Neural cell (in vitro differentiated cells): ENCODE measurements at regions not wholly inside any gene's neighbourhood (a gene's known extent, or its start where the extent isn't known, plus 50 kb on each side); places are given as distances from the start of the nearest gene placed in this dataset.

Source experiments
- H2AFZ ChIP-seq: fragments of 200-600, 300-800 bp; sonication (generic), shearing (Covaris generic); 2 replicates; pipeline ENCODE4 v1.6.0; 2014; ENCODE audit warnings: low read depth, mild to moderate bottlenecking, antibody characterized with exemption, low read length, moderate library complexity
- H3F3A ChIP-seq: fragments of 200-600 bp; shearing (Covaris generic); 2 replicates; pipeline ENCODE4 v1.6.1; 2016; ENCODE audit warnings: mild to moderate bottlenecking, moderate library complexity, mixed read lengths, antibody characterized with exemption, low read length; ENCODE audit not compliant: insufficient read depth, poor library complexity, severe bottlenecking
- H3K27ac ChIP-seq: fragments of 200-600, 300-800 bp; sonication (generic), shearing (Covaris generic); 2 replicates; pipeline ENCODE4 v1.5.1; 2014; ENCODE audit warnings: mild to moderate bottlenecking, low read length, moderate library complexity
- H3K27me3 ChIP-seq: fragments of 300-800, 200-600 bp; sonication (generic), shearing (Covaris generic); 2 replicates; pipeline ENCODE4 v1.6.0; 2014; ENCODE audit warnings: mild to moderate bottlenecking, low read depth, low read length, moderate library complexity; ENCODE audit not compliant: insufficient read depth
- H3K36me3 ChIP-seq: fragments of 300-800, 200-600 bp; sonication (generic), shearing (Covaris generic); 2 replicates; pipeline ENCODE4 v1.5.1; 2014; ENCODE audit warnings: mild to moderate bottlenecking, antibody characterized with exemption, low read length, moderate library complexity; ENCODE audit not compliant: insufficient read depth
- H3K4me2 ChIP-seq: fragments of 300-800, 200-600 bp; sonication (generic), shearing (Covaris generic); 2 replicates; pipeline ENCODE4 v1.6.0; 2014; ENCODE audit warnings: mild to moderate bottlenecking, low read length
- H3K4me3 ChIP-seq: fragments of 300-800, 200-600 bp; sonication (generic), shearing (Covaris generic); 2 replicates; pipeline ENCODE4 v1.5.1; 2014; ENCODE audit warnings: mild to moderate bottlenecking, low read length, moderate library complexity
- H3K79me2 ChIP-seq: fragments of 200-600 bp; shearing (Covaris generic); replicated peaks from 2 replicates; pipeline ENCODE4 v1.6.0; 2014; ENCODE audit warnings: mild to moderate bottlenecking, low read length, moderate library complexity; ENCODE audit not compliant: insufficient read depth
- H3K9ac ChIP-seq: fragments of 300-800, 200-600 bp; sonication (generic), shearing (Covaris generic); 2 replicates; pipeline ENCODE4 v1.6.1; 2016; ENCODE audit warnings: mild to moderate bottlenecking, low read length, mixed read lengths
- H3K9me2 ChIP-seq: fragments of 200-600 bp; shearing (Covaris generic); 2 replicates; pipeline ENCODE4 v1.6.1; 2016; ENCODE audit warnings: mild to moderate bottlenecking, low read length, mixed read lengths; ENCODE audit not compliant: insufficient read depth
- H3K9me3 ChIP-seq: fragments of 200-600, 300-800 bp; sonication (generic), shearing (Covaris generic); 2 replicates; pipeline ENCODE4 v1.6.1; 2016; ENCODE audit warnings: mild to moderate bottlenecking, mixed run types, low read length, moderate library complexity, mixed read lengths
- H4K20me1 ChIP-seq: fragments of 200-600 bp; shearing (Covaris generic); 2 replicates; pipeline ENCODE4 v1.6.1; 2016; ENCODE audit warnings: mild to moderate bottlenecking, mixed run types; ENCODE audit not compliant: insufficient read depth
- CTCF ChIP-seq: fragments of 450-650 bp; IDR thresholded peaks from 2 replicates; pipeline ENCODE4 v1.5.1; 2014; ENCODE audit warnings: antibody characterized with exemption, mild to moderate bottlenecking, moderate library complexity; ENCODE audit not compliant: poor library complexity, severe bottlenecking
- EP300 ChIP-seq: fragments of 450-650 bp; conservative IDR thresholded peaks from 2 replicates; pipeline ENCODE4 v1.6.1; 2014; ENCODE audit warnings: antibody characterized with exemption, mild to moderate bottlenecking, moderate library complexity; ENCODE audit not compliant: poor library complexity, severe bottlenecking
- EZH2 ChIP-seq: fragments of 200-600, 300-800 bp; shearing (Covaris generic), sonication (generic); IDR thresholded peaks from 2 replicates; pipeline ENCODE4 v1.6.1; 2014; ENCODE audit warnings: antibody characterized with exemption, low read length, borderline replicate concordance, mild to moderate bottlenecking; ENCODE audit not compliant: insufficient read depth, poor library complexity, severe bottlenecking
- MXI1 ChIP-seq: fragments of 450-650 bp; conservative IDR thresholded peaks from 2 replicates; pipeline ENCODE4 v1.6.1; 2014; ENCODE audit warnings: antibody characterized with exemption, mild to moderate bottlenecking; ENCODE audit not compliant: poor library complexity, severe bottlenecking
- POLR2AphosphoS5 ChIP-seq: IDR thresholded peaks from 2 replicates; pipeline ENCODE4 v1.6.1; 2012
- RAD21 ChIP-seq: fragments of 450-650 bp; conservative IDR thresholded peaks from 2 replicates; pipeline ENCODE4 v1.6.1; 2014; ENCODE audit warnings: antibody characterized with exemption, mild to moderate bottlenecking, moderate library complexity
- REST ChIP-seq: IDR thresholded peaks from 2 replicates; pipeline ENCODE4 v1.6.1; 2012; ENCODE audit warnings: borderline replicate concordance
- SMC3 ChIP-seq: fragments of 450-650 bp; conservative IDR thresholded peaks from 2 replicates; pipeline ENCODE4 v1.6.1; 2014; ENCODE audit warnings: antibody characterized with exemption, mild to moderate bottlenecking, moderate library complexity; ENCODE audit not compliant: poor library complexity
- TAF1 ChIP-seq: IDR thresholded peaks from 2 replicates; pipeline ENCODE4 v1.6.1; 2012; ENCODE audit warnings: low read depth

- H4K20me1 ChIP-seq = no peaks in the 10 kb centered on the region
- TF ChIP-seq RAD21 (no peak), TAF1 (no peak), POLR2AphosphoS5 (no peak), CTCF (no peak), EP300 (no peak), MXI1 (no peak), REST (no peak), EZH2 (no peak), SMC3 (no peak)
- H3K9me3 ChIP-seq = no peaks in the 10 kb centered on the region
- no peaks in the 10 kb centered on the region for H3K79me2 ChIP-seq
- H3K27ac ChIP-seq = no peak overlapping the region
- H3K4me3 ChIP-seq = no peak overlapping the region
- no peaks in the 10 kb centered on the region for H3K36me3 ChIP-seq
- H3K4me2 ChIP-seq = no peak overlapping the region
- no peaks in the 10 kb centered on the region for H3K9me2 ChIP-seq
- no peak overlapping the region for H3K9ac ChIP-seq
- no peak overlapping the region for H2AFZ ChIP-seq
- H3F3A ChIP-seq = no peaks in the 10 kb centered on the region
- H3K27me3 ChIP-seq = no peaks in the 10 kb centered on the region
Observed at GRCh38 chr10:88209231-88209630, 345.8 kb downstream of the PTEN start.

GRCh38 chr10:88209837-88210561 lies 346.6 kb downstream of the PTEN start:
- H3K4me2 ChIP-seq = no peak overlapping the region
- no peaks in the 10 kb centered on the region for H3K27me3 ChIP-seq
- H3K9me3 ChIP-seq = no peaks in the 10 kb centered on the region
- no peak overlapping the region for H3K9ac ChIP-seq
- no peak overlapping the region for H2AFZ ChIP-seq
- no peak overlapping the region for H3K27ac ChIP-seq
- H3K9me2 ChIP-seq = no peaks in the 10 kb centered on the region
- no peaks in the 10 kb centered on the region for H3F3A ChIP-seq
- H3K36me3 ChIP-seq = no peaks in the 10 kb centered on the region
- no peaks in the 10 kb centered on the region for H3K79me2 ChIP-seq
- H3K4me3 ChIP-seq = no peak overlapping the region
- no peak for TF ChIP-seq POLR2AphosphoS5
- no peak for TF ChIP-seq EP300
- TF ChIP-seq RAD21 = no peak
- no peak for TF ChIP-seq SMC3
- TF ChIP-seq REST = no peak
- no peak for TF ChIP-seq EZH2
- no peak for TF ChIP-seq CTCF
- TF ChIP-seq MXI1 = no peak
- TF ChIP-seq TAF1 = no peak
- H4K20me1 ChIP-seq = no peaks in the 10 kb centered on the region
